NCI-H69 (cell line): ENCODE measurements at regions not wholly inside any gene's neighbourhood (a gene's known extent, or its start where the extent isn't known, plus 50 kb on each side); places are given as distances from the start of the nearest gene placed in this dataset.

Experiments used
- DNase-seq: peaks from one replicate; lab custom pipeline; 2025; lab: John Stamatoyannopoulos, UW

DNA sequence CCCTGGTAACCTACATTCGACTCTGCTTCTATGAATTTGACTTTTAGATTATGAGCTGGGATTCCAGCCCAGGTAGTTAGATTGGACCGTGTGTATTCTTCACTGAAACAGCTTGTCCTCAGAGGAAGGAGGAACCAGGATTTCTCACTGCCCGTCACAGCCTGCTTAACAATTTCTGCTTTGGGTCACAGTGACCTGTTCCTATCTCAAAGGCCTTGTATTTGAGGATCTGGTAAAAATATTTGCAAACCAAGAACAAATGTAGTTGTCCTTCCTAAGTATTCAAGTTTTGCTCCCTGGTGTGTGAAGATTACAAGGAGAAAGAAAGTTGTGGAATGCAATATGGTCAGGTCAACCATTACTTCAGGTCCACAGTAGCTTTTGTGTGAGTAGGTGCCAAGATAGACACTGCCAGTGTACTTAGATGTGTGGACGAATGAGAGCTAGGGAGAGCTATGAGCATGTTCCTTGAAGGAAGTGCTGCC lies 55.1 kb downstream of the KIF4B start:
- no peak for DNase-seq

DNA sequence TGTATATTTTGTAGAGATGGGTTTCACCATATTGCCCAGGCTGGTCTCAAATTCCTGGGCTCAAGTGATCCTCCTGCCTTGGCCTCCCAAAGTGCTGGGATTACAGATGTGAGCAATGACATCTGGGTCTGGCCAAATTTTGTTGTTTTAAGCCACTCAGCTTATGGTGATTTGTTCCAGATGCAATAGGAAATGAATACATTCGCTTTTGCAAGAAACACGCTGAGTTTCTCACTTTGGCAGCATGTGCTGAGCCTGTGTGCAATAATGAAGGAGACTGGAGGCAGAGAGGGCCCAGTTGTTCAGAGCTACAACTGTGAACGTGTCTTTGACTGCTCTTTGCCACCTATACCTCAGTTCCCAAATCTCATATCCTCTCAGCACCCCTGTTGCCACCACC lies 56.4 kb downstream of the KIF4B start:
- no peak for DNase-seq

DNA sequence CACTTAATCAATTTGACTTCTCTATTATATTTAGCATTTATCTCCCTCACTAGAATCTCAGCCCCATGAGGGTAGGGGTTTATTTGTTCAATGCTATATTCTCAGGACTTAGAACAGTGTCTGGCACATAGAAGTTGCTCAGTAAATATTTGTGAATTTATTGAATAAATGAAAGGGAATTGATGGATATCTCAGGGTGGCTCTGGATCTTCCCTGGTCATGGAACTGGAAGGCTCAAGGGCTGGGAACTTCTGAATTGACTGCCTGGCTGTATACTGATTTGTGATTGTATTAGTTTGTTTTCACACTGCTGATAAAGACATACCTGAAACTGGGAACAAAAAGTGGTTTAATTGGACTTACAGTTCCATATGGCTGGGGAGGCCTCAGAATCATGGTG lies 57.2 kb downstream of the KIF4B start:
- DNase-seq = no peak

DNA sequence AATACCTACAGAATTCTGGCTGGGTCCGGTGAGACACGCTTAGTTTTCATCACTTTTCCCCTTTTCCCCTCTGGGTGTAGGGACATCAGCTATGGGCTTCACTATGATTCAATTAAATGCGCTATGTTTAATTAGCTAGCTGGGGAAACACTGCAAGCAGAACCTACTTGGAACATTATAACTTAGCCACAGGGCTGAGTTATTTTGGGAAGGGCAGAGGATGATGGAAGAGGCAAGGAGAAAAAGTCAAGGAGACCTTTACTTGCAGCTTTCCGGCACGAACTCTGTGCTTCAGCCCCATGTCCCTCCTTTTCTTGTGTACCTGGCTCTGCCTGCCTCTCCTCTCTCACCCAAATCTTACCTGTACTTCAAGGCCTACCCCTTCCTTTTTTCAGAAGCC lies 62.8 kb downstream of the KIF4B start:
- peak; percentile 54 for DNase-seq

DNA sequence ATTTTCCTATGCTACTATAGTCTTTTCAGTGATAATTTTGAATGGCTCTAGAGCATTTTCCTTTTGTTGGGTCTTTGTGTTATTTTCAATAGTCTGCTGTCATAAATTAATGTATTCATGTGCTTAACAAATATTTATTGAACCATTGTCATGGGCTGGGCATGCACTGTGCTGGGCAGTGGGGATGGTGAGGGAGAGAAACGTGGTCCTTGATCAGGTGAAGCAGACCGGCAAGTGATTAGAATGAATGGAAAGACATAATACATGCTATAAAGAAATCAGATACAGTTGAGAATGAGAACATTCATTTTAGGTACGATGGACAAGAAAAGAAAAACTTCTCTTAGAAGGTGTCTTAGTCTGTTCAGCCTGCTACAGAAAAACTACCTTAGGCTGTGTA lies 66.1 kb downstream of the KIF4B start:
- DNase-seq = peak; percentile 62

DNA sequence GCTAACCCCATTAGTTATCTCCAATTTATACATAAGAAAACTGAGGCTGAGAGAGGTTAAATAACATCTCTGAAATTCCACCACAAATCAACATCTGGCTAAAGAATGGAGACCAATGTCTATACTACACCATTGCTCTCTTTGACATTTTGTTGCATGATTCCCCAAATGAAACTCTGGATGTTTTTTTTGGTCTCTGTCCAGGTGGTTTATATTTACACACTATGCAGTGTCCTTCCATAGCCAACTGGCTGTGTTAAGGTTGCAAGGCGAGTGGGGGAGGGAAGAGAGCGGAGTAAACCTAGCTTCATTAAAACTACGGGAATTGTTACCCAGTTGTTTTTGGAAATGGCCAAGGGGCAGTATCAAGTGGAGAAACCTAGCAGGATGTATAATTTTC lies 67.2 kb downstream of the KIF4B start:
- peak; percentile 63 for DNase-seq

DNA sequence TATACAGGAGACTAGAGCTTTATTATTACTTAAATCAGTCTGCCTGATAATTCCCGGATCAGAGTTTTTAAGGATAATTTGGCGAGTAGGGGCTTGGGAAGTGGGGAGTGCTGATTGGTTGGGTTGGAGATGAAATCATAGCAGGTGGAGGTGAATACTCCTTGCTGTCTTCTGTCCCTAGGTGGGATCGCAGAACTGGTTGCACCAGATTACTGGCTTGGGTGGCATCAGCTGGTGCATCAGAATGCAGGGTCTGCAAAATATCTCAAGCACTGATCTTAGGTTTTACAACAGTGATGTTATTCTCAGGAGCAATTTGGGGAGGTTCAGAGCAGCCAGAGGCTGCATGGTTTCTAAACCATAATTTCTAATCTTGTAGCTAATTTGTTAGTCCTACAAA lies 68.1 kb downstream of the KIF4B start:
- DNase-seq = no peak

DNA sequence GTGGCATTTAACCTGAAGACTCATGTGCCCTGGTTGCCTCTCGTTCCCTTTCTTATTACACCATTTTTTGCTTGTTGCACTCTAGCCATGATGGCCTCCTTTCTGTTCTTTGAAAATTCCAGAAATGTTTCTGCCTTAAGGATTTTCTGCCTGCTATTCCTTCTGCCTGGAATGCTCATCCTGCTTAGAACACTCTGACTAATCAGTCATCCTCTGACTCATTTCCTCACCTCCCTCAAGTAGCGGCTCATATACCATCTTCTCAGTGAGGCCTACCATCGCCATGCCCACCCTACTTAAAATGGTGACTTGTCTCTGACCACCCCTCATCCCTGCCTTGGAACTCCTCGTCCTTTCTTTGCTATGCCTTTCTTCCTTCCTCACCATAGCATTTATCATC lies 68.8 kb downstream of the KIF4B start:
- DNase-seq = no peak

DNA sequence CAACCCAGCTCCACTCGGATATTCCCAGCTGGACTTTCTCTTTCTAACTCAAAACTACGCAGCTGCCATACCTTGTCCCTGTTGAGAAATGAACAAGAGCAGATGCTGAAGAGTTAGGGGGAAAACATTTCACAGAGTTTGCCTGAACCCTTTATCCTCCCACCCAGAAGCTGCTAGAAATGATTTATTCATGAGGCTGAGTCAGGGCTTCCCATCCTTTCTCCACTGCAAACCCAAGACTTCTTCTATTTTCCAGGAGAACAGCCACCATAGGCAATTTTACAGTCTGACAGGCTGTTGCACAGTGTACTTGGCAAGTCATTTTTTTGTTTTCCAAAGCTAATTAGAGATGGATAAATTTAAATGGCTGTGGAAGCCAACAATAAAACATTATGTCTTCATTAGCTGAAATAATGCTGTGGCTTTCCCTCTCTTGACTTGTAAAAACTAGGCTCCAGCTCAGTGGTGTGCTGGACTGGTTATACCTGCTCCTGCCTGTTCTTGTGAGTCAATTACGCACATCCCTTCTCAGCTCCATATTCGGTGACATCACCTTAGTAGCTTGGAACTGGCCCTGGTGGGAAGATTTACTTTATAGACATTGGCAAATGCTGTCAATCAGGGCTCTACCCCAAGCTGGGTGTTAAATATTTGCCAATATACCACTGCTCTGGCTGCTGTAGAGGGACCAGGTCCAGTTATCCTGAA lies 71.9 kb downstream of the KIF4B start:
- peak; percentile 17 for DNase-seq

DNA sequence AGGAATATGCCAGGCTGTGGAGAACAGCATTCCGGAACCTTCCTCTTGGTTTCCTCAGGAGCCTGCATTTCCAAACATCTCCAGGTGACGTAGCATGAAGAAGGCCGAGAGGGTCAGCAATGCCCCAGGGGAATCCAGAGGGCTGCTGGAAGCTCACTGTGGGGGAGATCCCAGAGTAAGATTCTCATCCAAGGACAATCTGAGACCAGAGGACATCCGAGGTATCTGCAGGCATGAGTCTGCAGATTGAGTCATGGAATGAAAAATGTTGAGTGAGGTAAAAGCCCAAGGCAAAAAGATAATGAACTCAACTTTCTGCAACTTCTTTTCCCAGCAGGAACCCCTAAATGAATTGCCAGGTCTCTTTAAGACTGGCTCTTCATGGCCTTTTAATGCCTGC lies 73.5 kb downstream of the KIF4B start:
- no peak for DNase-seq

DNA sequence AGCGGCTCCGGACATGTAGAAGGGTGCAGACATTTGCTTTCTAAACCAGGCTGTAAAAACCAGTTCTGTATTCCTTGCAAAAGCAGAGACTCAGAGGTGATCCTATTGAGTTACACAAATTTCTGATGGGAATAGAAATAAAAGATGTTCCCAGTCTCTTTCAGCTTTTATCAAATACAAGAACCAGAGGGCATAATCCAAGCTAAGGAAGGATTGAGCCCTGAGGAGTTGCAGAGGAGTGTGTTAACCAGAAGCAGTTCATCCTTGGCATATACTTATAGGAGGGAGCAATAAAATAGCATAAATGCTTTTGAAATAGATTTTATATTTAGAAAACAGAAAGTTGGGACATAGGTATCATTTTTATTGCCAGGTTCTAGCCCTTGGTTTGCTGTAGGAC lies 75.3 kb downstream of the KIF4B start:
- no peak for DNase-seq

DNA sequence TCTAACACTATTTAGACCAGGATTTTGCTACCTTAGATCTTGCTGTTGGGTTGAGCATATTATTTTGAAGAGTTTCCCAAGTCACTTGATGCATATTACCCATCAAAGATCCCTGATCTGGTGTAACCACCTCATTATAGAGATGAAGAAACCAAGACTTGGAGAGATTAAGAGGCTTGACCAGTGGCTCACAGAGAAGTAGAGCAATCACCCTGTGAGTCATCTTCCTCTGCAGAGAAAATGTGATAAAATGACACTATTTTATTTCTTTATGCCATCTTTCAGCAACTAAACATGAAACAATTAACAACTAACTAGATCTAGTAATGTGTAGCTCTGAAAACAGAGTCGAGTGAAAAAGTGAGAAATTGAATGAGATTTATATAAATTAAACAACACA lies 76.1 kb downstream of the KIF4B start:
- DNase-seq = no peak

DNA sequence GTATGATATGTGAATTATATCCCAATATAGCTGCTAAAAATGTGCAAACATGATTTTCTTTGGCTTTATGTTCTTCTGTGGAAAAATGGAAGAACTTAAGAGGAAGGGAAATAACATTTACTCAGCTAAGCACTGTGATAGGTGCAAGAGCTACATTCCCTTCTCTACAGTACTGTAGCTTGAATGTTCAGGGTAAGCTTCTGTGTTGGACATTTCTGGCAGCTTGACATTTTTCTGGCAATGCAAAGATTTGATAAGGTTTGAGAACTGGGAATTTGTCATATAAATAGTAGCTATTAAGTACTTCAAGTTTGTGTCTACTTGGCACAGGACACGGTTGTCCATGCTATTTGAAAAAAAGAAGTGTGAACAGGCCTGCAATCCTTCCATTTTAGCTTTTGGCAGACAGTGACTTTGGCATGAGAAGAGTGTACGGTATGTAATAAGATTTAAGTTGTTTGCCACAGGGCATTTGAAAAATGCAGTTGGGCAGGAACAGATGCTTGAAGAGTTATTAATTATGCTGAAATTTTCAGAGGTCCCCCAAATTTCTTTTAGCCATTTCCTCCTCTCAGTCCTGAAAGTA lies 77.6 kb downstream of the KIF4B start:
- no peak for DNase-seq

DNA sequence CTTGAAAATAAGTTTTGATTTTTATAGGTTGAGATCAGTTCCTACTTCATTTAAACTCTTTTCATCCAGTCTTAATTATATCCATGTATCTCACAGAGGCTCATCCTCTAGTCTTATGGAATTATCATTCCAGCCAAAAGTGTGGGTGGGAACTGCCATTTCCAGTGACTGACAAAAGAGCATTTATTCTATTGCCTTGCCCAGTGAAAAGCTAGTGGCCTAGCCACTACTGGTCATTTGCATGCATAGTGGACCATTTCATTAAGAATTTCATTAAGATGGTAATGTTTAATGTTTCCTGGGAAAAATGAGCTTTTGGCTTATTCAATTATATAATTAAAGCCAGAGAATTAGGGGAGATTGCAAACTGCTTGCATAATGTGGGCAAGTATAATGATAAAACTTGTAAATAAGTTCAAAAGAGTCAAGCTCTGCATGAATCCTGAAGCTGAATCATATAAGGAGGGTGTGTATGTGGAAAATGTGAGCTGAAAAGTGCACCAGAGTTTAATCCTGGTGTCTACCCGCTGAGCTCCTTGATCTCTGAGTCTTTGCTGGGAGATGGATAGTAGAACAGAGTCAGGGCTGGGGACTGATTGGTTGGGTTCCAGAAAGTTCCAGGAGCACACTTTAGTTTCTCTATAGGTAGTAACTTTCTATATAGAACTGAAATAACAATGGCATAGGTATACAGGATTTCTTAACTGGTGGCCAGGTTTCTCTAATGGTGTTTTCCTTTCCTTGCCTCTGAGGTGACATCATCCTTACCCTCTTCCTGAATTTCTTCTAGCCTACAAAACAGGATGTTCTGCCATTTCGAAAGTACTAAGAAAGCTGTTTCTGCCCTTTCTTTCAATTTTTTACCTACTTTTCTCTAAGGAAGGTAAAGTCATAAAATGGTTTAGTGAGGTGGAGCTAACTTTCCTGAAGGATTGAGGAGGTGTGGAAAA lies 78.5 kb downstream of the KIF4B start:
- DNase-seq = no peak

DNA sequence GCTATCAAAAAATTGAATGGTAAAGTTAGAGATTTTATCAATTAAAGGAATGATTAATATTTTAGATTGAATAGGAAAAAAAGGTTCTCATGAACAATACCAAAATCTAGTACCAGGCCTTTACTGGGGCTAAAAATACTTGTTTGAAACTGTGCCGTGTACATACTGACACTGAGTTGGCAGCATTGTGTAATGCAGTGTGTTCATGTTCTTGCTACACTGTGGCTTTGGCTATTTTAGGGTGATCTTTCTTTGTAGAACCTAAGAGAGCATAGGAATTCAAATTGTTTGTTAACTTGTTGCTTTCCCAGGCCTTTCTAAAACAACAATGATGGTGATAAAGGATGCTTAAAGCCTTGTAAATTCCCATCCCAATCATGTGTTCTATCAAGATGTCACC lies 80.9 kb downstream of the KIF4B start:
- DNase-seq = no peak

DNA sequence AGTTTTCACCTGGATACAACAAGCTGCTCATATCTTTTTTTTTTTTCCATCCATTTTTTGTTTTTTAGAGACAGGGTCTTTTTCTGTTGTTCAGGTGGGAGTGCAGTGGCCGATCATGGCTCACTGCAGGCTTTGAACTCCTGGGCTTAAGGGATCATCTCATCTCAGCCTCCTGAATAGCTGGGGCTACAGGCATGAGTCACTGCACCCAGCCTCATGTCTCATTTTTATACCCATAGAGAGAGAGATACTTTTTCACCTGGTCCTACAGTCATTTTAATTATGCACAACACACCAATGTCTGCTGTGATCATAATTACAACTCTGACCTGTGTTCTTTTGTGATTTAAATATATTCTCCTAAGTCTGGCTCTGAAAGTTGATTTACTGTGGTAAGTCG lies 84.4 kb downstream of the KIF4B start:
- peak; percentile 66 for DNase-seq

DNA sequence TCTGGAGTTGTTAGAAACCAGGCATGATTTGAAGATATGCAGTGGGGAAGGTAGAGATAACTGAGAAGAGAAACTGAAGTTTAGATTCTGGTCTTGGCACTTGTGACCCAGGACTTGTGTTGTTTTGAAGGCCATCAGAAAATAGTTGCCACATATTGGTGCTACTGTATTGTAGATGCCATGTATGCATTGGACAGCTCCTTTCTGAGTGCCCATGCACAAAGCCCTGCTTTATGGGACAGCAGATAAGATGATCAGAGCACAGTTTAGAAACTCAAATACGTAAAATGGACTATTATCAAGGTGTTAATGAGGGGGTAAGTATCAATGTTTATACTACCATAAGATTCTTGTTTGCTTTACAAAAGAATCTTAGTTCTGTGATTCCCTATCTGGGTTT lies 84.9 kb downstream of the KIF4B start:
- no peak for DNase-seq

DNA sequence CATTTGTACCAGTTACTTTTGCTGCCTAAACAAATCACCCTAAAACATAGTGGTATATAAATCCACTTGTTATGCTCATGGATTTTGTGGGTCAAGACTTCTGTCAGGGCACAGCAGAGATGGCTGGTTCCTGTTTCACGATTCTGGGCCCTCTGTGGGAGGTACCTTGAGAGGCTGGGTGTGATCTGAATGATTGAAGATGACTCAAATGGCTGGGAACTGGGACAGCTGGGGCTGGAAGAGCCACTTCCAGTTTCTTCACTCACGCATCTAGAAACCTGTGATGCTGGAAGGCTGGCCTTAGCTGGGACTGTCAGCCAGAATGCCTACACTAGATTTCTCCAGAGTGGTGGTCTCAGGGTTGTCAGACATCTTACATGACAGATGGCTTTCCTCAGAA lies 88.1 kb downstream of the KIF4B start:
- no peak for DNase-seq

DNA sequence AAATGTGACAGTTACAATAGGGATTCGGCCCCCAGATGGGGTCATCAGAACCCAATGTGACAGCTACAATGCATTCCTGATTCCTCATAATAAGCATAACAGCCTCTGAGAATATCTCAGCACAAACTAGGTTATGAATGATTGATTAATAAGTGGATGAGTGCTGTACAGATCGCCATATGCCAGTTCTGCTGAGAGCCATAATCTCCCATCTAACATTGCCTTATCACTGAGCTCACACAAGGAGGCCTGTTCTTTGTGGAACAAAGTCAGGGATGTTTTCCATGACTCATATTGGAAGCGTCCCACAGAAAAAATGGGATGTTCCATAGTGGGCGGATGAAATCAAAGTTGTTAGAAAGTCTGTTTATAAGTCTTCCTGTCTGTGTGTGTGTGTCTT lies 89.6 kb downstream of the KIF4B start:
- DNase-seq = no peak

DNA sequence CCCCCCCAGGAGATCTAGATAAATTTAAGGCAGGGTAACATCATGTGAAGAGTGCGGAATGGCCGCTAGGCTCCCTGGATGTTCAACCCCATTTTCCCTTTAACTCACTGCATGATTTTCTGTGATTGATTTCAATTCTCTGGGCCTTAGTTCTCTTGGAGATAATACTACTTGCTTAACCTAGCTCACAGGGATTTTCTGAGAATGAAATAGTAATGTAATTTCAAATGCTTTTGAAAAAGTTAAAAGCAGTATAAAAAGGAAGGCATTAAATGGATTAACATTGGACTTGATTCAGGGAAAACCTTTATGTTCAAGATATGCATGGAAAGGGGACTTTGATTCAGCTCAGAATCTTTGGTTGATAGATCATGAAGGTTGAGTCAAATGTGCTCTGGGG lies 90.9 kb downstream of the KIF4B start:
- no peak for DNase-seq

DNA sequence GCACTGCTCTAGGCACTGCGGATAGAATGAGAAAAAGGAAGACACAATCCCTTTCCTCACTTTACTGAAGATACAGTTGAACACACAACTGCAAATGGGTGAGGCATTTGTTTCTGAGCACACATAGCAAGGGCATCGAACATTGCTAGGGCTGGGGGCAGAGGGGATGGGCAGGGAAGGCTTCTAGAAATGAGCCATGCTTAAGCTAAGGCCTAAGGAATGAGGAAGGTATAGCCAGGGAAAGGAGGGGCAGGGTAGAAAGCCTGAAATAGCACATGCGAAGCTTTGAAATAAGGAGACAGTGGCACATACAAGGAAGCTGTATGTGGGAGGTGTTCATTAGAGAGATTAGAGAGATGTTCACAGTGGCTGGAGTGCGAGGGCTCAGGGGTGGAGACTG lies 92.7 kb downstream of the KIF4B start:
- DNase-seq = no peak

DNA sequence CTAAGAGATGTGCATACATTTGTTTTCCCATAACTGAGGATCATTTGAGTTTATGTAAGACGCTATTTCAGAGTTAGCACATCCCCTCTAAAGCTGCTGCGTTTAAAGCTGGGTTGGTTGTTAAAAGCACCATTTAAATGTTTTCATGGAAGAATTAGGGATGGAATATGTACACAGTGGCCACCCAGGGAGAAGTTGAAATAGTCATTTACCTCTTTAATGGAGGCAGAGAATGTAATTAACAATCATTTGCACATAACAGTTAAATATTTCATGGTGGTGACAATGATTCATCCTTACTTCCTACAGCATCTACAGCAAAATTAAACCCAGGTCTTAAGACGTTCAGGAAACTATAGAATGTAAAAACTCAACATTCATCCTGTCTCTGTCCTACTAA lies 100.3 kb downstream of the KIF4B start:
- peak; percentile 89 for DNase-seq

DNA sequence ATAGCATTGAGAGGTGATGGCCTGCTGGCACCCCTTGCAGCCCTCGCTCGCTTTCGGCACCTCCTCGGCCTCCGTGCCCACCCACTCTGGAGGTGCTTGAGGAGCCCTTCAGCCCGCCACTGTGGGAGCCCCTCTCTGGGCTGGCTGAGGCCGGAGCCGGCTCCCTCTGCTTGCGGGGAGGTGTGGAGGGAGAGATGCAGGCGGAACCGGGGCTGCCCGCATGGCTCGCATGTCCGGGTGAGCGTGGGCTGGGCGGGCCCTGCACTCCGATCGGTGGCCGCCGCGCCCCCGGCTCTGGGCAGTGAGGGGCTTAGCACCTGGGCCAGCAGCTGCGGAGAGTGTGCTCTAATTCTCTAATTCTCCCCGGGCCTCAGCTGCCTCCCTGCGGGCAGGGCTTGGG lies 101.1 kb downstream of the KIF4B start:
- no peak for DNase-seq
